DMS114 treated with DMSO at 0.1 percent for 48 hours (cell line): ENCODE measurements at regions not wholly inside any gene's neighbourhood (a gene's known extent, or its start where the extent isn't known, plus 50 kb on each side); places are given as distances from the start of the nearest gene placed in this dataset.

Experiments used
- DNase-seq: peaks from one replicate; lab custom pipeline; 2025; ENCODE audit not compliant: unreplicated experiment; lab: John Stamatoyannopoulos, UW

DNA sequence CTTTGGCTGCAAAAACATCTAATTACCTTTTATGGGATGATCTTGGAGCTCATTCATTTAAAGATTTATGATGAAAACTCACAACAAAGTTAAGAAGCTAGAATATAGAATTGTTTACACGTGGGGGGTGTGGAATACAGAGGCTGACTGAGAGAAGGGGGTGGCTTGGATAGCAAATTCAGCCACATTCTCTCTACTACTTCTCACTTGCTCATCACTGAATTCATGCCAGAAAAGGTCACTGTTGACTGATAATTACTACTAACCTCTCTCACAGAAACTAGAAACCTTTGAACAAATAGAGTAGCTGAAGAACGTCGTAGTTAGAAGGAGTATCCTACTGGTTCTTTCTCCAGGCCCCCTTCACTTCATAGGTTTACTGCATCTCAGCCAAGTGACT, 808.2 kb downstream of the BRINP1 start:
- no peak for DNase-seq

DNA sequence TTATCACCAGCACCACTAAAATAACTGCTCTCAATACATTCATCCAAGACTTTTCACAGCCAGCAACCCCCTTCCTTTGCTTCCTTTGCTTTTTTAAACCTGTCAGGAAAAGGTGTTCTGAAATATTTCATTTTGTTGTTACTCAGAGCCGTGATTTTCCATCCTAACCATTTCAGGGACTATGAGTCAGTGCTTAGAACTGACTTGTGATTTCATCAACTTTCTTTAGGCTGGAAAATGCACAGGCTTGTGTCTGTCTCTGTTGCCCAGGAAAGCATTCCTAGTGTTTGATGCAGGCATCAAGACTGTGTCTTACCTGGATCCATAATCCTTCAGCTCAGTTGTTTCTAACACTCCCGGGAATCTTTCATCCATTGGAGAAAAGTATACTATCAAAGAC, 805.6 kb downstream of the BRINP1 start:
- DNase-seq: no peak

DNA sequence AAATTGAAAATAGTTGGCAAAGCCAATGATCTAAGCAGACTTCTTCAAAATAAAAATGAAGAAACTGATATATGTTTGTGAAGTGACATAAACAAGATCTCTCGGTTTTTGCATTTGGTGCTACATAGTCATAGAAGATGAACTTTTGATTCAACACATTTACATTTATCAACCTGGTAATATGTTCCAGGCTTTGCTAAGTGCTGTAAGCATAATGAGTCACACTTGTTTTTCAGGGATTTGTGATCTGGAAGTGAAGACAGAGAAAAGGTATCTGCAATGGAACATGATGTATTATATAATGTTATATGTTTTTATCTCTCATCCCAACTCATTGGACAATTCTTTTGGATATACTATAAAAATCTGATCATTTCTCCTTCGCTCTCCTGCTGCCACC, 801.4 kb downstream of the BRINP1 start:
- no peak for DNase-seq

DNA sequence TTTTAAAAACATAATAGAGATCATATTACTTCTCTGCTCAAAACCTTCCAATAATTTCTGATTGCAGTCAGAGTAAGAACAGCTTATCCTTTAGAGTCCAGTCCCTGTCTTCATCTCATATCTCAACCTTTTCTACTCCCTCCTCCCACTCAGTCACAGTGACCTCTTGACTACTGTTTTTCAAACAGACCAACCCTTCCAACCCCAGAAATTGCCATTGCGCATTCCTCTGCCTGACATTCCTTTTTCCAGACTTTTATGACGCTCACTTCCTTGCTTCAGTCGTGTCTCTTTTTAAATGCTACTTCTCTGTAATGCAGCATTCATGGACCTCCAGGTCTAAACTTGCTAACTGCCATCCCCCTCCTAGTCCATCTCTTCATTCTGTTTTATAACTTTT, 800.5 kb downstream of the BRINP1 start:
- no peak for DNase-seq

DNA sequence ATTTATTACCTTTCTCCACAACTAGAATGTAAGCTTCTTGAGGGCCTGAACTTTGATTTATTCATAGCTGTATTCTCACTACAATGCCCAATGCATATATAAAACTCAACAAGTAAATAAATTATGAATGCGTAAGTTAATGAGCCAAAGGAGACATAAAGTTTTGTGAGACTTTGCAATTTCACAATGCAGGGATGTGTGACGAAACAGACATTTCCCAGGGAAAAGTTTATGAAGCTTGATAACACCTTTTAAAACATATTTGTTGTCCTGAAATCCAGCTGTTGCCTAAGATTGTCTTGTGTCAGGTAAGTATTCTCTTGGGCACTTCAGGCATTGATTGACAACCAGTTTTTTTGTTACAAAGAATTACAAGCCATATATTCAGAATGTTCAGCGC, 800.1 kb downstream of the BRINP1 start:
- no peak for DNase-seq

DNA sequence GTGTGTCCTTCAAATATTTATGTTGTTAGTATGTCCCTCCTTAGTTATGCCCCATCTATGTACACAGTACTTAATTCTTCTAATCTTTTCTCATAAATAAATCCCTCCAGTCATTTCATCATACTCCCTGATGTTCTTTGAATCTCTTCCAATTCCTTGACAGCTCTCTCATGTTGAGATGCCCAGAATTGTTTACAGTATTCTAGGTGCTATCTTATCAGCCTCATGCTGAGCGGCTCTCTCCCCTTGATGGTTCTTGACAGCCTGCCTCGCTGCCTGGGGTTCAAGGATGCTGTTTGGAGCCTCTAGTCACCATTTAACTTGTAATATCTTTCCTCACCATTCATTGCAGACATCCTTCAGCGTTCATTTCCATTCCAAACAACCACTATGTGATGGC, 799.2 kb downstream of the BRINP1 start:
- no peak for DNase-seq

DNA sequence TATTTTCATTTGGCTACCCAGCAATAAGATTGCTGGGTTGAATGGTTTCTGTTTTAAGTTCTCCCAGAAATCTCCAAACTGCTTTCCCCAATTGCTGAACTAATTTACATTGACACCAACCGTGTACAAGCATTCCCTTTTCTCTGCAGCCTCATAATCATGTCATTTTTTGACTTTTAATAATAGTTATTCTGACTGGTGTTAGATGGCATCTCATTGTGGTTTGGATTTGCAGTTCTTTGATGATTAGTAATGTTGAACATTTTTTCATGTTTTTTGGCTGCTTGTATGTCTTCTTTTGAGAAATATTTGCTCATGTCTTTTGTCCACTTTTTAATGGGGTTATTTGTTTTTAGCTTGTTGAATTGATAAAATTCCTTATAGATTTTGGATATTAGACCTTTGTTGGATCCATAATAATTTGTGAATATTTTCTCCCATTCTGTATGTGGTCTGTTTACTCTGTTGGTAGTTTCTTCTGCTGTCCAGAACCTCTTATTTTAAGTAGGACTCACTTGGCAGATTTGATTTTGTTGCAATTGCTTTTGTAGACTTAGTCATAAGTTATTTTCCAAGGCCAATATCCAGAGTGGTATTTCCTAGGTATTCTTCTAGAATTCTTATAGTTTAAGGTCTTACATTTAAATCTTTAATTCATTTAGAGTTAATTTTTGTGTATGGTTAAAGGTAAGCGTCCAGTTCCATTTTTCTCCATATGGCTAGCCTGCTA, 793.7 kb downstream of the BRINP1 start:
- DNase-seq: no peak

DNA sequence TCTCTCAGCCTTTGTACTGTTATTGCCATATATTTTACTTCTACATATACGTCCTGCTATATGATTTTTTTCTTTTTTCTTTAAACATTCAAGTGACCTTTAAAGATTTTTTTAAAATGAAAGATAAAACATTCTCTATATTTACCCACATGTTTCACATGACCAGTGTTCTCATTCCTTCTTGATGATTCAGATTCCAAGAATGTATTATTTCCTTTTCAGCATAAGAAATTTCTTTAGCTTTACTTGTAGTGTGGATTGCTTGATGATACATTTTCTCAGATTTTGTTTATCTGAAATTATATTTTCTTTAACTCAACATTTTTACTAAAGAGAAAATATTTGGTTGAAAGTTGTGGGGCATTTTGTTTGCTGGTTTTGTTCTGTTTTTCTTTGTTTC, 792.1 kb downstream of the BRINP1 start:
- no peak for DNase-seq

DNA sequence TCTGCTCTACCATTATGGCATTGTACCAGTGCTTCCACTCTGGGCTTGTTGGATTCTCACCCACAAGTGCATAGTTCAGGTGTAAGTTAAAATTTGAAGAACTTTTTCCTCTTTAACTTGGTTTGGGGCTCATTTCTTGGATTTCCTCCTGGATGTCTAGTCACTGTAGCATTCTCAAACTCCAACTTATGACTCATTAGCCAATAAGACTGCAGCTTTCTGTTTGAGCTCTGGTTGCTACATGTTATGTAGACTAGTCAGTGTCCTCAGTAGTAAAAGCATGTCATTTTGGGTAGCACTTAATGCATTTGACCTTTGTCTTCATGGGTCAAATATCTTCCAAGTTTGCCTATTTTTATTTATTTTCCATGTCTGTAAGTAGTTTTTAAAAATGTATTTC, 790.8 kb downstream of the BRINP1 start:
- DNase-seq: no peak

DNA sequence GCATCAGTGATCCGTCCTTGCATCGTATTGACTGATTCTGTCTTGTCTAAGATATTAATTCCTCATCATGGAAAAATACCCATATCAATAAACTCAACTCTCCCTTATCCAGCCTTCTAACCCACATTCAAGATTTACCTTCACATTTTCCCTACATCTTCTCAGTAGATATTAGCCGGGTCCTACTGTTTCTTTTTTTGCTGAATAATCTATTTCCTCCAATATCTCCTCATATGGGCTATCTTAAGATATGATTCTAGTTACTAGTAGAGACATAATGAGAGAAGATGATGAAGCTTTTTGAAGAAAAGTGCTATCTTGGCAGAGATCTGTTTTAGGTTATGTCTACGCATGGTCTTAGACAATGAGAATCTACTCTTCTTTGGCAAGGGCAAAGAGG, 785.8 kb downstream of the BRINP1 start:
- DNase-seq: no peak

DNA sequence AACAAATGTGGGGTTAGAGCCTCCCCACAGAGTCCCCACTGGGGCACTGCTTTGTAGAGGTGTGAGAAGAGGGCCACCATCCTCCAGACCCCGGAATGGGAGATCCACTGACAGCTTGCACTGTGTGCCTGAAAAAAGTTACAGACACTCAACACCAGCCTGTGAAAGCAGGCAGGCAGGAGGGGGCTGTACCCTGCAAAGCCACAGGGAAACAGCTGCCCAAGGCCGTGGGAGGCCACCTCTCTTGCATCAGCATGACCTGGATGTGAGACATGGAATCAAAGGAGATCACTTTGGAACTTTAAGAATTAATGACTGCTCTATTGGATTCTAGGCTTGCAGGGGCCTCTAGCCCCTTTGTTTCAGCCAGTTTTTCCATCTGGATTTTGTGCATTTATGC, 782.3 kb downstream of the BRINP1 start:
- no peak for DNase-seq

DNA sequence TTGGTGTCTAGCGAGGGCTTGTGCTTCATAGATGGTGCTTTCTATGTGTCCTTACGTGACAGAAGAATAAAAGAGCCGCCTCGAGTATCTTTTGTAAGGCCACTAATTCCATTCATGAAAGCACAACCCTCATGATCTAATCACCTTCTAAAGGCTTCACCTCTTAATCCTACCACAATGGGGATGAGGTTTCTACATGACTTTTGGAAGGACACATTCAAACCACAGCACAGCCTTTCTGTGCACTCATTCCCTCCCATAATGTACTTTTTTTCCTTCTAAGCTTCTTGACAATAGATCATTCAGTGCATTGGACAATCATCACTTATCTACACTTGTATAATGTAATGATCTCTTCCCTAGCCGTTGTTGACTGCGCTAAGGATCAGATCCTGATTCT, 774.8 kb downstream of the BRINP1 start:
- DNase-seq: no peak

DNA sequence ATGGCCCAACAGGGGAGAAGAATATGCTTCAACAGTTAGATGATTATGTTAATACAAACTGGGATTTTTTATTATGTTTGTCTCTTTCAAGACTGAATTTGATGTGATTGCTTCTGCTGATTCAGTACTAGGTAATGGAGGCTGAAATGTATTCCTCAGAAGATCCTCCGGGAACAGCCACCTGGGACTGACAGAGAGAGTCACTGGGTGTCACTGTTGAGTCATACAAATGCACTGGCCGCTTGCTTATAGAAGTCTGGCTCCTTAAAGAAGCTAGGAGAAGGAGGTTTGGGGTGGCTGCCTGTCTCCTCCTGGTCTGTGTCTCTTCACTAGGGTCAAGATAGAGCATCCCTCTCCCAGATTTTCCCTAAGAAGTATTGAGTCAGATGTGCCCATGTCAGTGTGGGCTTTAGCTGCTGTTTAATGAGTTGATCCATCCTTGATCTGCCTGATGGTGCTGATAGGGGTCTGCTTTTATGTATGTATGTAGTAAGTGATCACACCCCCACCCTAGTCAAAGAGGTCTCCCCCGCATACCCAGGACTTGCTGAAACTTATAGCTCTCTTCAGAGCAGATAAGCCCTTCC, 773.4 kb downstream of the BRINP1 start:
- peak; percentile 27 for DNase-seq

DNA sequence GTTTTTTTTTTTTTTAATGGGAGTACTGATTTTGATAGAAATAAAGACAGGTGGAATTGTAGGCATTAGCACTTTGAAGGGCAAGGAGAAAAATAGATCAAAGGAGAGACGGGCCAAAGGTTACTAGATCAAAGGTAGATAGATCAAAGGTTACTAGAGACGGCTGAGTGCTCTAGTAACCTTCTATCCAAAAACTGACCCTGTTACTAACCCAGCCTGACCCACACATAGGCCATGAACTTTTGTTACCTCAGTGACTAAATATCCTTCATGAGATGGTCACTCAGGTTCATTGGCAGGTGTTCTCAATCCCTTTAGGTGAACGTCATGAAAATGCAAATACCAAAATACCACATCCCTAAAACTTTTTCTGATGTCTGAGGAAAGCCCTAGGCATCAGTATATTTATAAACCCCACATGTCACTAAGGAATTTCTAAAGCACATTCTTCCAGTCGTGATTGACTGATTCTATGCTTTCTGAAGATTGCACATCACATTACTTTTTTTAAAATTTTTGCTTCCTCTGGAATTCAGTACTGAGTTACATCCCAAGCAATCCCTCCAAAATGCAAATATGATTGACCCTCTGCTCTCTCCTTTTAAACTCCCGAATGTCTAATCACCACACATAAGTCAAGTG, 772.7 kb downstream of the BRINP1 start:
- DNase-seq: no peak

DNA sequence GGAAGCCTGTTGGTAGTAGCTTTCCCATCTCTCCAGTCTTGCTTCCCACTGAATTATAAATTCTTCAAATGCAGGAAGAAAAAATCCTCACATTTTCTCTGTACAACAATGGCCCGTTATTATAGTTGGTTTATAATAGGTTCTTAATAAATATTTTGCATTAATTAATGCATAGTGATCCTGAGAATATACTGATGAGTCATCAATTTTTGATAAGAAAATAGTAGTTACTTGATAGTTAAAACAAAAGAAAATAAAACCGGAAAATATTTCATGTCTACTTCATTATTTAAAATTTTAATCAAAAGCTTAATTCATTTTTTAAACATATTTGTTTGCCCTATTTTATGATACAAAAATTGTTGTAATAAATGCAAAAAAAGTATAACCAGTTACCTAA, 762.6 kb downstream of the BRINP1 start:
- DNase-seq: no peak

DNA sequence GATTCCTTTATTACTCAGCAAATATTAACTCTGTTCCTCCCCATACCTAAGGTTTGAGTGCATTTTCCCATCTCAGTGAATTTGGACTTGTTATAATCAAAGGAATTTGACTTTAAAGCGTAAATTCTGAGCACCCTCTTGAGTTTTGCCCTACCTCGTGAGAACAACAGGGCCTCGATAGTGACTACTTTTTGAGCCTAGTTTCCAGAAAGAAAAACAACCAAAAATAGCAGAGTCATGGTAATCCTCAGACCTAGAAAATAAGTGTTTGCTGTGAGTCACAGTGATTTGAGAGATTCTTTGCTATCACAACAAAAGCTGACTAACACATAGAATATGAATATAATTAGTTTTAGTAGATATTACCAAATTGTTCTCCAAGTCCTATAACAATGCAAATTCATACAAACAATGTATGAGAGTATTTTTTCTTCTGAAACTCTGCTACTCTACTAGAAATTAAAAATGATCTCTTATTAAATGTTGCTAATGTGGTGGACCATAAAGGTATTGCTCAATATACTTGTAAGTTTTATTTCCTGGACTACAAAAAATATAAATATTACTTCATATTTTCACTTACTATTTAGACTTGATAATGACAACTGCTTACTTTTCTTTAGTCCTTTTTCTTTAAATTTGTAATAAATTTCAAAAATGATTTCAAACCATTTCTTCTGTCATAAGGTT, 759.7 kb downstream of the BRINP1 start:
- no peak for DNase-seq

DNA sequence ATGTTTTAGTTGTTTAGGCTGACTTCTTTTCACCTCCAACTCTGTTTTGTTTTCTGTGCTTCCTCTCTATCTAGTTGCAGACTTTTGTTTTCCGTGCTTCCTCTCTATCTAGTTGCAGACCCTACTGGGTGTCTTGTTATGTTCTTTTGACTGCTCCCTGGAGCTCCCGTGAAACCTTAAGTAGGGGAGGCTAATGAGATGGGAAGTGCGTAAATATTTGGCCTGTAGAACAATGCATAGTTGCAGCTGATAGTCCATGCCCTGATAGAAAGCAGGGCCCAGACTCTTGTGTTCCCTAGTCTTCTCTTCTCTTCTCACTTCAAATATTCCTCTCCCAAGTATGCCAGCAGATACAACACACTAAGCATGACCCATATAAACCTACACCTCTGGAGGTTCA, 757.0 kb downstream of the BRINP1 start:
- DNase-seq: no peak

DNA sequence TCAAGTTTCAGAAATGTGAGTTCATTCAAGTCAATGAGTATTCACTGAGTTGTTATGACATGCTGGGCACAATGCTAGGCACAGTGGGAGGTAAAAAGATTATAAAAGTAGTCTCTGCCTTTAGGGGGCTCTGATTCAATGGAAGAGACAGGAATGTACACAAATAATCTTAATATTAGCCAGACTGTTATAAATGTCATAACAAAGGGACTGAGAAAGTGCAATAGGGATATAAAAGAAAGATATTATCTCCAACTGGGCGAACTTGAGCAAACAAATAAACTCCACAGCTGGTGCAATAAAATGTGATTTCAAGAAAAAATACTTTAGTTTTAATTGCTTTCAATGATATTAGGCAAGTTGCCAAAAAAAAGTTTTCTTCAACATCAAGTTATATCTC, 755.2 kb downstream of the BRINP1 start:
- no peak for DNase-seq

DNA sequence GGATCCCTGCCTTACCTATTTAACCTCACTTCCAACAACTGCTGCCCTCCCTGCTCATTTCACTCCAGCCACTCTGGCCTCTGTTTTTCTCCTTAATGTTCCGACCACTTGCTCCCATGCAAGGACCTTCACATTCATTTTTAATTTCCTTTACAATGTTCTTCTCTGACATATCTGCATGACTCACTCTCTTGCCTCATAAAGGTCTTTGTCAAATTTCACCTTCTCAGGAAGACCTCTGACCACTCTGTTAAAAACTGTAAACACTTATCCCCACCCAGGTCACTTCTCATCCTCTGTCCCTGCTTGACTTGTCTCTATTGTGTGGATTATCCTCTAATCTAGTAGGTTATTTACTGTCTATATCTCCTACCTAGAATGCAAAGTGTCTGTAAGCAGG, 751.2 kb downstream of the BRINP1 start:
- DNase-seq: no peak

DNA sequence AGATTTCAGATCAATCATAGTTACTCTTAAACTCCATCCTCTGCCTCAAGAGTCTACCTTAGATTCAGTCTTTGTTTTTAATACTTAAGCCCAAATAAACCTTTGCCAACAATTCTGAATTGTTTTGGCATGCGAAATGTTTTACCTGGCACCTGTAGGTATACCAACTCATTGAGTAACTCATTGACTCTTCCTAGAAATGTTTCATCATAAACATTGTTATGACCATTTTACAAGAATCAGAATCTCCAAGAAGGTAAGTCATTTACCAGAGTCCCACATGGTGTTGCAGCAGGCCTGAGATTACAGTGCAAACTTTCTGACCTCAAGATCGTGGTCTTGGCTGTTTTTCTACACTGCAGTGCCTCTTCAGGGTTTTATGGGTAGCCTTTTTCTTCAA, 750.4 kb downstream of the BRINP1 start:
- no peak for DNase-seq

DNA sequence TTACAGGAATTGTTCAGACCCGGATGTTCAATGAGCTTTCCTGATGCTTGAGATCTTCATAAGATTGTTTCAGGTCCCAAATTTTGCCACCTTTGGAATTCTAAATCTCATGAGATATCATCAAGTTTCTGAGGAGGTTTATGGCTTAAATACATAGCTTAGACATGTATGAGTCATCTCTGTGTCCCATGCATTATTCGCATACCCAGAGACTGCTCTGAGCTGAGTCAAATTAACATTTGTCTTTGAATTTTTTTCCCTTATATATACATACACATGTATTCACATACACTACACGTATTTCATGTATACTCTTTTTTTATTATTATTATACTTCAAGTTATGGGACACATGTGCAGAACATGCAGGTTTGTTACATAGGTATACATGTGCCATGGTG, 744.6 kb downstream of the BRINP1 start:
- DNase-seq: no peak

DNA sequence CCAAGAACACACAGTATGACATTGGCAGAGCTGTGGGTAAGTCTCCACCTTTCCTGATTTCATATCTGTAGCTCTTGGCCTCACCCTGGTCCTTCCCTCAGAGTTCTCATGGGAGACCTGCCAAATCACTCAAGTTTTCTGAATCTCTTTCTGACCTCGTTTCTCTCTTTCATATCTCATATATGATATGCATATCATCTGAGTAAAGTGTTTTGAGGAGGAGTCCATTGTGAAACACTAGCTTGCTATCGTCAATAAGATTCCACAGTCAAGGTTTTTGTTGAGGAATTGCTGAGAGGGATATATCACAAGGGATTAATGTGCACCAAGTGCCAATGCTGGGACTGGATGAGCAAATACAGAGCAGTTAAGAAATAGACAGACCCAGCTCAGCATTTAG, 739.2 kb downstream of the BRINP1 start:
- no peak for DNase-seq
